EL (cell line): ENCODE measurements at regions not wholly inside any gene's neighbourhood (a gene's known extent, or its start where the extent isn't known, plus 50 kb on each side); places are given as distances from the start of the nearest gene placed in this dataset.
"Not testable (repeated sequence)": the region's sequence is repeated elsewhere in the genome, so short reads cannot be mapped to it uniquely, and the experiment has no call there.

Experiments
- DNase-seq: peaks from one replicate; pipeline ENCODE4 v3.0.0-alpha.2; 2016

DNA sequence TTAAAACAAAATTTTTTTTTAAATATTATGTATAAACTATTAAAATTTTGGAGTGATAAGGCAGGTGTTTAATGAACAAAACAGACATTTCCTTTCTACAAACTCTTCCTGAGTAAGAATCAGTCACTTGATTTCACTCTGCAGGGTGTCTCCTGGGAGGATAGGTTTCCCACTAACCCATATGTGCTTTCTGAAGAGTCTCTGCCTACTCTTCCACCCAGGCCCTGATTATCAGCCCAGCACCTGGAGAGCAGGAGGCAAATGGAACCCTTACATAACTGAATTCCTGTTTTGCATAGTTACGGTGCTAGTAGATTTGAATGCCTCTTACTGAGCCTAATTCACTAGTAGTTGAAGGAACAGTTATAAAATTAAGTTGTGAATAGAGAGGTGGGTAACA lies 1718.6 kb downstream of the SUCLG1 start:
- no peak for DNase-seq

GRCh38 chr2:82737965-82738364 lies 1721.1 kb downstream of the SUCLG1 start:
- DNase-seq, result not testable (repeated sequence)

DNA sequence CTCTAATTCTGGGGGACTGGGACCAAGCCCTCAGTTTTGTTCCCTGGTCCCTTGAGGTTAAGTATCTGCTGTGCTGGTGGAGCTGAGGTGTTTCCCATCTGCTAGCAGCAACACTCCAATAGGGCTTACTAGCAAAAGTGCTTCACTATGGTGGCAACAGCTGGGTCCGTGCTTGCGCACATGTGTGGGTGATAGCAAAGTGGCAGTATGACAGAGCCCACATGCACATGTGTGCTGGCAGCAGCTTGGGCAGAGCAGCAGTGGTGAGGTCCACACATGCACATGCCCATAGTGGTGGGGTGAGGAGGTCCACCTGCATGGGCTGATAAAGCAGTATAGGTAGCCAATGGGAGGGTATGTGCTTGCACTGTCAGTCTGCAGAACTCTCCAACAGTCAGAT lies 1723.7 kb downstream of the SUCLG1 start:
- no peak for DNase-seq

GRCh38 chr2:82731824-82732223 lies 1727.3 kb downstream of the SUCLG1 start:
- DNase-seq, result no peak

GRCh38 chr2:82730811-82731210 lies 1728.3 kb downstream of the SUCLG1 start:
- DNase-seq, result peak; percentile 17

- DNase-seq, result no peak
These were observed 1731.0 kb downstream of the SUCLG1 start for GRCh38 chr2:82728090-82728489.

- DNase-seq, result no peak
These were observed 1750.4 kb downstream of the SUCLG1 start for GRCh38 chr2:82708681-82709080.

DNA sequence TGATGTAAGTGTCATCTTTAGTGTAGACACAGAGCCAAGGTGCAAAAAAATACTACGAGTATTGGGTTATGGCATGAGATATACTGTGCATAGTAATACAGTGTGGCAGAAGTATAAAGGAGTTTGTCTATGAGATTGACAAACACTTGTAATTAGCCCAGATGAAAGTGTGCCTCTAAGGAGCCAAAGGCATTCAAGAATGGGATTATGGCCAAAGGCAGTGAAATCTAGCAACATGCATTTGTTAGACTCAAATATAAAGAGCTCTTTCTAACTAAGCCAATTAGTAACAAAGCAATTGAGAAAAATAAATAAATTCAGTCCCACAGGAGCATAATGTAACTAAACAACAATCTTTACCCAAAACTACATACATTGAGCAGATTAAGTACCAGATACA lies 1761.8 kb downstream of the SUCLG1 start:
- DNase-seq, result no peak

- DNase-seq, result no peak
These were observed 1764.6 kb downstream of the SUCLG1 start for GRCh38 chr2:82694431-82694830.

- no peak for DNase-seq
These were observed 1768.2 kb downstream of the SUCLG1 start for GRCh38 chr2:82690757-82691411.

DNA sequence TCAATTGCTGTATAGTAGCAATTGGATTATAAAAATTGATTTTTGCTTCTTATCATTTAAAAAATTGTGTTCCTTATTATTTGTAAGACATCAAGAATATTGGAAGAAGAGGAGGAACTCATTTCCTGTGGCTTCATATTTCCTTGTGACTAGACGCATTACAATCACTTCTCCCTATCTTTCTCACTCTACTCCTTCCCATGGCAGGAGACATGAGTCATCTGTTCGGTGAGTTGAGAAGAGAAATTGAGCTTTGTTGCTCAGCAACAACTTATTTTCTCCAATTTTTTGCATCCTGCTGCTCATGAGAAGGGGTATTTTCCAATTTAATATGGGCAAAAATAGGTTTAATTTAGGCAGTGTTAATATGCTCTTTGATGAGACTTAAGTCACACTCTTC lies 1783.9 kb downstream of the SUCLG1 start:
- peak; percentile 30 for DNase-seq

GRCh38 chr2:82674652-82675051 lies 1784.4 kb downstream of the SUCLG1 start:
- DNase-seq, result no peak

DNA sequence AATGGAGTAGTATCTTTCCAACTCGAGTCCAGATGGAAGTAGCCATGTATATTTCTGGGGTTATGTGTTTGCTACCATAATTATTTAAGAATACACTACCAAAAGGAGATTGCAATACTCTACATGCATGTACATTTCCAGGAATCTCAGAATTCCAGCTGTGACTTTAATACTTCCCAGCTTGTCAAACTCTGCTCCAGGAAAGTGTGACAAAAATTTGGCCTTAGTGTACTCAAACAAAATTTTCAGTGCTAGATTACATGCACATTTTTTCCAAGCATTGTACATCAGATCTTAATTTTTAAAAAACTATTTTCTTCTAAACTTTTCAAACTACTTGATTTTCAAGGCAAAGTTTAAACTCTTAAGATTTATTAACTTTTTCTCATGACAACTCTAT lies 1791.6 kb downstream of the SUCLG1 start:
- DNase-seq, result no peak

GRCh38 chr2:82665691-82666090 lies 1793.4 kb downstream of the SUCLG1 start:
- DNase-seq, result no peak

GRCh38 chr2:82657106-82657505 lies 1802.0 kb downstream of the SUCLG1 start:
- no peak for DNase-seq

- no peak for DNase-seq
These were observed 1802.7 kb downstream of the SUCLG1 start for GRCh38 chr2:82656420-82656819.

GRCh38 chr2:82652117-82652516 lies 1807.0 kb downstream of the SUCLG1 start:
- no peak for DNase-seq

- peak; percentile 31 for DNase-seq
These were observed 1809.0 kb downstream of the SUCLG1 start for GRCh38 chr2:82650038-82650437.

- peak; percentile 43 for DNase-seq
These were observed 1817.4 kb downstream of the SUCLG1 start for GRCh38 chr2:82641598-82642180.

DNA sequence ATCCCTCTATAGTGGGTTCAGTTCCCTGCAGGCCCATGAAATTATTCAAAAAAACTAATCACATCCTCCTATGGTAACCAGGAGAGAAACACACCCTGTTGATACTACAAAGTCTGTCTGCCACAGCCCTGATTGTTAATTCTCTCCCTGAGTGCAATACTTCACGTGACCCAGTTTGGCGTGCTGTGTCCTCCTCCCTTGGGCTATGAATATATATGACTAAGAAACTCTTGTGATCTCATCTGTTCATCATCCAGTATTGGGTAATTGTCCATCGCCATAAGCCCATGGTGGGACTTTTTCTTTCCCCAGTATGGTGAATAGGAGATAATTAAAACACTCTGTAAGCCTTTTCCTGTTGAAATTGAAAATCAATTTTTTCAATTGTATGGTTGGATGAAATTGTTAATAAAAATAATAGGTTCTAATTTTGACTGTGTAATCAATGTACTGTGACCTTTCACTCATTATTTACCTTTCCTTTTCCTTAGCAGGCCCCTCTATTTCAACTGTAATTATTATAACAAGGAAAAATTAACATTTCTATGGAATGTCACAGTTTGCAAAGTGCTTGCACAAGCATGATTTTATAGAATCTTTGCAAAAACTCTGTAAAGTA lies 1822.6 kb downstream of the SUCLG1 start:
- DNase-seq, result peak; percentile 61

DNA sequence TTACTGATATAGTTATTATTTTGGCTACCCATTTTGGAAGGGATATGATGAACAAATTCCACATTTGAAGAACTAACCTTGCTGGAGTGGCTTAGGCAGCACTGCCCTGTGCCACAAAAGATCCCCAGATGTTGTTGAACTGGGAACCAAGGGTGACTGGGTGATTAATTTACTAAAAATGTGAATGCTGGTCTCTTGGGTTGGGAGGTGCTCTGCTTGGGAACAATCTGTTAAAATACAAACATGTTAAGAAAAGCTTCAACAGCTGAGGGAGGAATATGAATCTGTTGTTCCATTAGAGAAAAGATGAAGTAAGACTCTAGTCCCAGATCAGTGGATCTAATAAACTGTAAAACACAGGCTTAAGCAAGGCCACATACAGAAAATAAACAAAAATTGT lies 1860.1 kb downstream of the SUCLG1 start:
- DNase-seq, result no peak

GRCh38 chr2:82596581-82596980 lies 1862.5 kb downstream of the SUCLG1 start:
- DNase-seq, result no peak

DNA sequence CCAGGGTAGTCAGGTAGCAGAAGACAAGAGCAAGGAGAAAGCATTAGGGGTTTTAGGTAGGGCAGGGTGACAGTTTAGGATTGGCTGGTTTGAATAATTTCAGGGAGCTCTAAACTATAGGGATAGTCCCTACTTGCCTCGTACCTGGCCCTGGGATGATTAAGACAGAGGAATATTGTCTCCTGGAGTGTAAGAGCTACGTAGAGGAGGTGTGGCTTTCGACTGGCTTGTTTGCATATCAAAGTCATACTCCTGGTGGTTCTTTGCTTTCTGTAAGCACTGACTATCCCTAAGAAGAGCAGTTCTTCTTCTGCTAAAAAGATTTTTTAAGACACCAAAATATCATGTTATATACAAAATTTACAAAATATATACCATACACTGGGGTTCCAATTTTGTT lies 1867.4 kb downstream of the SUCLG1 start:
- no peak for DNase-seq

- no peak for DNase-seq
These were observed 1882.4 kb downstream of the SUCLG1 start for GRCh38 chr2:82576656-82577055.

GRCh38 chr2:82539280-82539621 lies 1919.8 kb downstream of the SUCLG1 start:
- no peak for DNase-seq
